BJ (cell line): ENCODE measurements at regions not wholly inside any gene's neighbourhood (a gene's known extent, or its start where the extent isn't known, plus 50 kb on each side); places are given as distances from the start of the nearest gene placed in this dataset.

Experiments used
- CTCF ChIA-PET: fragments of 350-600 bp; formaldehyde crosslinking; extraction: SDS; loops from one replicate; lab custom pipeline; 2021; ENCODE audit warnings: antibody characterized with exemption, inconsistent platforms; lab: Yijun Ruan, JAX
- POLR2A ChIA-PET: fragments of 300-600 bp; sonication (Branson Sonifier 250); formaldehyde crosslinking; extraction: SDS; loops from one replicate; lab custom pipeline; 2021; ENCODE audit warnings: antibody characterized with exemption; lab: Charles Lee
- DNase-seq: peaks from one replicate; pipeline ENCODE4 v3.0.0-alpha.2; 2011; ENCODE audit warnings: low read depth
- H3K27me3 ChIP-seq: 2 replicates; pipeline ENCODE4 v1.6.0; 2011; ENCODE audit warnings: low read length; ENCODE audit not compliant: control insufficient read depth, insufficient read depth
- H3K36me3 ChIP-seq: 2 replicates; pipeline ENCODE4 v1.5.1; 2011; ENCODE audit warnings: low read length; ENCODE audit not compliant: control insufficient read depth, insufficient read depth
- H3K4me3 ChIP-seq: 2 replicates; pipeline ENCODE4 v1.5.1; 2011; ENCODE audit warnings: low read depth, mild to moderate bottlenecking, control low read depth, low read length
- CTCF ChIP-seq: IDR thresholded peaks from 2 replicates; pipeline ENCODE4 v1.5.1; 2011; ENCODE audit warnings: low read depth, mild to moderate bottlenecking, control low read depth, inconsistent platforms, low read length, moderate library complexity; ENCODE audit not compliant: insufficient read depth

GRCh38 chr10:120998251-120998650 is 147.1 kb downstream of the WDR11 start:
- H3K4me3 ChIP-seq, result no peak overlapping the region
- no peak for TF ChIP-seq CTCF
- H3K27me3 ChIP-seq, result no peaks in the 10 kb centered on the region
- CTCF ChIA-PET, result no interaction called here
- DNase-seq, result no peak
- POLR2A ChIA-PET, result no interaction called here
- no peaks in the 10 kb centered on the region for H3K36me3 ChIP-seq

DNA sequence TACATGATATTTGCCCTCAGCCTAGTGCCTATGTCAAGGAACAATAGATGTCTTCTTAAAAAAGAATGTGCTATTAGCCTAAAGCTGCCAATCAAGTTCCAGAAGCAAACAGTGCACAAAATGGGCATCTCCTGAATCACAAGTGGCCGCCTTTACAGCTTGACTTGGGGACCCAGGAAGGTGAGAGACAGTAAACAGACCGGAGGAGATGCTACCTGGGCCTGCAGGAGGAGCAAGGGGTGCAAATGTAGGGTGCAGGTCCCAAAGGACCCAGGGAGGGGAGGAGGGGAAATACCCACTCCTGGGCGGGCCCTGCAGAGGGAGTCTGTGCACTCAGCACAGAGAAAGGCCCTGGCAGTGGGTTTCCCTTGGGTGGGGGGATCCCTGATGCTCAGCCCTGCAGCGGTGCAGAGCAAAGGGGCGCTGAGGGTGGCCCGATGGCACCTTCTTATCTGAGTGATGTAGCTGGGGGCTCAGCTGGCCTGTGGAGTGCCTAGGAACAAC is 147.7 kb downstream of the WDR11 start:
- Histone ChIP-seq H3K27me3 (no peaks in the 10 kb centered on the region), H3K4me3 (no peak overlapping the region), H3K36me3 (no peaks in the 10 kb centered on the region)
- DNase-seq, result no peak
- ChIA-PET CTCF (no interaction called here), POLR2A (no interaction called here)
- TF ChIP-seq CTCF, result no peak

GRCh38 chr10:120999868-121000267 is 148.7 kb downstream of the WDR11 start:
- H3K36me3 ChIP-seq, result no peaks in the 10 kb centered on the region
- POLR2A ChIA-PET, result no interaction called here
- H3K4me3 ChIP-seq, result no peak overlapping the region
- CTCF ChIA-PET, result no interaction called here
- H3K27me3 ChIP-seq, result no peaks in the 10 kb centered on the region
- no peak for DNase-seq
- TF ChIP-seq CTCF, result no peak

DNA sequence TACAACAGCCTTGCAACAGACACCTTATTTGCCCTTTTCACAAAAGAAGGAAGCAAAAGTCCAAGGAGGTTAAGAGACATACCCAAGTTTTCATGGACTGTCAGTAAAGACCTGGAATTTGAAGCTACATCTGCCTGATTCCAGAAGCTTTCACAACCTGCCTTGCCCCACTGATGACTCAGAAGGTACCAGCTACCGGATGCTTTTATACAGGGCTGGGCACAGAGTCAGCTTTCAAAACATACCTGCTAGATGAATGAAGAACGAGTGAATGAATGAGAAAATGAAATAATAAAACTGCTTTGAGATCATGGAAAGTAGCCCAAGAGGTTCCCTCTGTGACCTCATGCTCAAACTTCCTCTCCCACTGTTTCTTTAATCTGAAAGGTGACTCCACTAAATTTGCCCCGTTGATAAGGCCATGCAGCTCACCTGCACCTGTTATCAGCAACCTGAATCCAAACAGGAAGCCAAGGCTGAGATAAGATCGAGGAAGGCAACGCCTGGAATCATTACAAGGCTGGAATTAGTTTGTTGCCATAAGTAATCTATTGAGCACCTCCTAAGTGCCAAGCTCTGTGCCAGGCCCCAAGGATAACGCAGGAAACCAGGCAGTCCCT is 151.5 kb downstream of the WDR11 start:
- DNase-seq, result no peak
- no peak for TF ChIP-seq CTCF
- no peaks in the 10 kb centered on the region for H3K36me3 ChIP-seq
- no peaks in the 10 kb centered on the region for H3K27me3 ChIP-seq
- no peak overlapping the region for H3K4me3 ChIP-seq
- ChIA-PET CTCF (interaction anchor here (0.6 kb wide), 1 partner anchor 1280 kb away, joined by 3 read pairs; no protein-coding TSS in a partner anchor), POLR2A (no interaction called here)

DNA sequence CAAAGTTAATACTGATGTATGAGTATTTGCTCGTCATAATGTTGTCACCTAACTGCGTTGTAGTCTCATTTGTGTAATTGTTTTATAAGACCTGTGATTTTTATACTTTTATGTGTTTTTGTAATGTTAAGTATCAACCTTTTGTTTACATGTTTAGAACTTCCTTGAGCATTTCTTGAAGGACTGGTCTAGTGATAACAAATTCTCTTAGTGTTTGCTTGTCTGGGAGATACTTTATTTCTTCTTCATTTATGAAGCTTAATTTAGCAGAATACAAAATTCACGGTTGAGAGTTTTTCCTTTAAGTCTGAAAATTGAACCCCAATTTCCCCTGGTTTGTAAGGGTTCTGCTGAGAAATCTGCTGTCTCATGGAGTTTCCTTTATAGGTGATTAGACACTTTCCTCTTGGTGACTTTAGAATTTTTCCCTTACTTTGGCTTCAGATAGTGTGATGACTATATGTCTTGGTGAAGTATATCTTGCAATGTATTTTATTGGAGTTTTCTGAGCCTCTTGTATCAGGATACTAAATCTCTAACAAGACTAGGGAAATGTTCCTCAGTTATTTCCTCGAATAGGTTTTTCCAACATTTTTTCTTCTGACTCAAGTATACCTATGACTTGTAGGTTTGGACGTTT is 154.9 kb downstream of the WDR11 start:
- Histone ChIP-seq H3K36me3 (no peaks in the 10 kb centered on the region), H3K27me3 (no peaks in the 10 kb centered on the region), H3K4me3 (no peak overlapping the region)
- POLR2A ChIA-PET, result no interaction called here
- TF ChIP-seq CTCF, result no peak
- no peak for DNase-seq
- CTCF ChIA-PET, result no interaction called here
